Stimulated activated CD4-positive, alpha-beta T cell treated with anti-CD3 and anti-CD28 coated beads, TNF-alpha, amount 100 ng/mL, for 24 hours (primary cell): ENCODE measurements at regions not wholly inside any gene's neighbourhood (a gene's known extent, or its start where the extent isn't known, plus 50 kb on each side); places are given as distances from the start of the nearest gene placed in this dataset.

Experiments used
- DNase-seq, 3 experiments: peaks; one replicate each; pipeline ENCODE4 v3.0.0-alpha.2; 2020; ENCODE audit warnings: low read depth in 3 of 3

DNA sequence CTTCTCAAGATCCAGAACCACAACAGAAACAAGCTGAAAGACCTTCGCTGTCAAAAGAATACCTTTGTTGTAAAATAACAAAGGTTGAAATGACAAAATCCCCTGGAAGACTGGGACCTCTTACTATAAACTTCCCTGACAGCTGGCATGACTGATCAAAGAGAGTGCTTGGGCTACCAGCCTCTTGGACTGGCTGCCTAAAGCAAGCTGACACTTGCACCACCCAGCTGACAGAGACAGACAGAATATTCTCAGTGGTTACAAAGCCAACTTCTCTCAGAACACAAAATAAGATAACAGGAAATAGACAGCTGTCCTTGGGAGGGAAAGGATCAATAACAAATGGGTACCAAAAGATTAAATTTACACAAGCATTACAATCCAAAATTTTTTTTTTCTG, 241.7 kb upstream of the SPOCK3 start:
- DNase-seq, result no peak

DNA sequence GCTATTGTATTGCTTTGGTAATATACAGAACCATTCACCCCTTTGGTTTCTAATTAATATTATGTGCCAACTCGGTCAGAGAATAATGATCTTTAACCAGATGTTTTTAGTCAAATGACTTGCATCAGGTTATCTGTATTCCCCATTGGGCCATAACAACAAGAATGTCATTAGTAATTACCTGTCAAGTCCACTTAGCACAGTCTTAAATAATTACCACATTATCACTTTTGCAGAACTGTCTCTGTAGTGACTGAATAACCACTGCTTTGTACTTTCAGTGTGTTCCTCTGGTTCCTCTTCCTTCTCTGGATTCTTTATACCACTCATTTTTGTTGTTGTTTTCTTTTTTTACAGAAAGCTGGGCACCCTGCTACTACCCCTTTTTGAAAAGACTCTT, 257.7 kb upstream of the SPOCK3 start:
- DNase-seq, result no peak

DNA sequence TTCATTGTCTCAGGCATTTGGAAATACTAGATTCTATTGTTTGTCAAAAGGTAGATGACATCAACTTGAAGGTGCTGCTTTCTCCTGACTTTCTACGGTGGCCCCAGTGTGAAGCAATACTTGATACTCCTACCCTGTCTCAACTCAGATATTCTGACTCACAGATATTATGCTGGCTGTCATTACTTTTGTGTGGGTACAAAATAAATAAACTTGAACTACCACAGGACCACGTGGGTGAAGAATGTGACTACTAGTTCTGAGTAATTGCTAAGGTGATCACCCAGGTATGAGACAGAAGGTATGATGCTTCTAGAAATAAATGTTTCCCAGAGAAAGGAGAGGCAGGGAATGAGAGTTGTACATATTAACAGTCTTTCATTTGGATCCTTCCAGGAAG, 275.3 kb upstream of the SPOCK3 start:
- no peak for DNase-seq

DNA sequence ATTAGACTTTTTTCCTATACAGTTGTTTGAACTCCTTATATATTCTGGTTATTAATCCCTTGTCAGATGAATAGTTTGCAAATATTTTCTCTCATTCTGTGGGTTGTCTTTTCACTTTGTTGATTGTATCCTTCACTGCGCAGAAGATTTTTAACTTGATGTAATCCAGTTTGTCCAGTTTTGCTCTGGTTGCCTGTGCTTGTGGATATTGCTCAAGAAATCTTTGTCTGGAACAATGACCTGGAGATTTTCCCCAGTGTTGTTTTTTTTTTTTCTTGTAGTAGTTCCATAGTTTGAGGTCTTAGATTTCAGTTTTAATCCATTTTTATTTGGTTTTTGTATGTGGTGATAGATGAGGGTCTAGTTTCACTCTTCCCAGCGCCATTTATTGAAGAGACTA, 289.8 kb upstream of the SPOCK3 start:
- no peak for DNase-seq

DNA sequence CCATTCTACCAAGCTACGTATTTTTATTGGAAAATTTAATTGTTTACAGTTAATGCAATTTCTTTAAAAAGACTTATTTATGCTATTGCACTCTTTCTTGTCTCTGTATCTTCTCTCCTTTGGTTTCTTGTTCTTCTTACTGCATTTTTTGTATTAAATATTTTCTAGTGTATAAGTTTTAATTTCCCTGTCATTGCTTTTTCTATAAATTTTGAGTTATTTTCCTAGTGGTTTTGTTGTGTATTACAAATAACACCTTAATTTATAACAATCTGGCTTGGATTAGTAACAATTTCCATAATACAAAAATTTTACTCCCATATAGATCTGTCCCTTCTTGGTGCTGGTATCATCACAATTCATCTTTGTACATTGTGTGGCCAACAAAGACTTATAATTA, 303.5 kb upstream of the SPOCK3 start:
- DNase-seq, result no peak

DNA sequence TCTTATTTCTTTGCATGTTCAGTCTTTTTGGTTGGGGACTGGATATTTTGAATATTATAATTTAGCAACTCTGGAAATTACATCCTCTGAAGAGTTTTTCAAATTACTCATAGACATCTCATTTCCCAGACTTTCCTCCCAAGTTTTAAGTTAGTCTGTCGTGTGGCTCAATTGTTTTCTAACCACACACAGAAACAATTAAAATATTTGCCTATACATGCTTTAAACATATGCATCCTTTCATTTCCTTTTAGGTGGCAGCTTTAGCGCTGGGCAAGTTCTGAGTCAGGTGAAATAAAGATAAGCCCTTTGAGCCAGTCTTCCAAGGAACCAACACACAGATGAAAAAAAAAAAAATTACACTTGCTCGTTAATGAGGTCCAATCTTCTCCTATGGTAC, 307.0 kb upstream of the SPOCK3 start:
- no peak for DNase-seq

DNA sequence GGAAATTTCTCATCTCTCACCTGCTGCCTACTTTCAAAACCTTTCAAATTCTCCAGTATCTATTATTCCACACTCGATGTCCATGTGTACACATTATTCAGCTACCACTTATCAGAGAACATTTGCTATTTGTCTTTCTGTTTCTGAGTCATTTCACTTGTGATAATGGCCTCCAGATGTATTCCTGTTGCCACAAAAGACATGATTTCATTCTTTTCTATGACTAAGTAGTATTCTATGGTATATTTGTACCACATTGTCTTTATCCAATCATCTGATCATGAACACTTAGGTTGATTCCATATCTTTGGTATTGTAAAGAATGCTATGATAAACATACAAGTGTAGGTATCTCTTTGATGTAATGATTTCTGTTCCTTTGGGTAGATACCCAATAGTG, 310.1 kb upstream of the SPOCK3 start:
- no peak for DNase-seq

DNA sequence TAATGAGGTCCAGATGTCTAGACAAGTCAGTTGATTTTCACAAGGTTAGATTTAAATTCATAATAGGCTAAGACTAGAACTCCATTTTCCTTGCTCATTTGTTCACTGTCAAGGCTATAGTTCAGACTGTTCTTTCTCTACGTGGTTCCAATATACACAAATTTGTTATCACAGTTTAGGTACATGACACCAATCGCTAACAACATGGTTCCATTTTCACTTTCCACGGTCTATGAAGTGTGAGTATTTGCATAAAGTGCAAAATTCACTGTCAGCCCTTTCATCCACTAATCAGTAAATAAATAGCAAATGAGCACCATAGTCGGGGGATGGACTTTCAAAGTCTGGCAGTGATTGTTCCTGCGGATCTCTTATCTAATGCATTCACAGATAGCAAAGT, 315.7 kb upstream of the SPOCK3 start:
- DNase-seq, result no peak

DNA sequence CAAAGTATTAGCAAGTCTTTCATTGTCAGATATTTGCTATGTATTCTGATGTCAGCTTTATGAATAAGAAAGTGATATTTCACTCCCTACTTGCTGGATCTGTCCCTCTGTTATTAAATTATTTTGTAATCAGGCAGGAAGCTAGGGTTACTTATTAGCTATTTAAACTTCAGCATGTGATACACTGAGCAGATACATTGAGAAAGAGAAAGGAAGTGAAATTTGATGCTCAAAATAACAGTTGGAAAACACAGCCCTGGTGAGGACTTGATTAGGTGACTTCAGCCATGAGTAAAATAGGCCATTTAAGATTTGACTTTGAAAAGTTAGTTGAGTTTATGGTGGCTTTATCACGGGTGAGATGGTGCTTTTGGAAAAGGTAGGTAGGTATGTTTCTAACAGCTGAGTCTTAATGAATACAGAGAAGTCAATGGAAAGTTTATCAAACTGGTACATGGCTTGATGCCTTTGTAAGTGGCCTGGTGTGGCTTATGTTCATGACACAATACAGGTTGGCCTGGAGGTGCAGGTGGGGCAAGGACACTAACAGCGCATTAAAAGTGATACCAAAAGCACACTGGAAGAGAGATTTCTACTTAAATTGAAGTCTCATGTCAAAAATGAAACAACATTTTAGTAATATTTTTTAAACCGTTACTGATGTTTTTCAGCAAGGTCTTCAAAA, 321.2 kb upstream of the SPOCK3 start:
- no peak for DNase-seq

DNA sequence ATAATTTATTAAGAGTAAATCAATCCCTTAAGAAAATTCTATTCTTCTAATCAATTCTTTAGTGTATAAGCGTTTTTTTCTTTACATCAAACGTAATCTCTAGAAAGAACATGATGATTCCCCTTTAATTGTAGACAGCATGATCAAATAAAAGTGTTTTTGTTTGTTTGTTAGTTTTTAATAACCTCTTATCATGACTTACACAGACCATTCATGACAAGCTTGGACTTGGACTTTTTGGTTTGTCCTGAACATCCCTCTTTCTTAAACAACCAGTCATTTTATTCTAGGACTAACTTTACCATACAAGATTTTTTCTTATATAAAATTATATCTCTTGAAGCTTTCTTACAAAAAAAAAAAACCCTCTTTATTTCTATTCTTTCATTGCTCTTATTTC, 344.6 kb upstream of the SPOCK3 start:
- DNase-seq, result no peak

DNA sequence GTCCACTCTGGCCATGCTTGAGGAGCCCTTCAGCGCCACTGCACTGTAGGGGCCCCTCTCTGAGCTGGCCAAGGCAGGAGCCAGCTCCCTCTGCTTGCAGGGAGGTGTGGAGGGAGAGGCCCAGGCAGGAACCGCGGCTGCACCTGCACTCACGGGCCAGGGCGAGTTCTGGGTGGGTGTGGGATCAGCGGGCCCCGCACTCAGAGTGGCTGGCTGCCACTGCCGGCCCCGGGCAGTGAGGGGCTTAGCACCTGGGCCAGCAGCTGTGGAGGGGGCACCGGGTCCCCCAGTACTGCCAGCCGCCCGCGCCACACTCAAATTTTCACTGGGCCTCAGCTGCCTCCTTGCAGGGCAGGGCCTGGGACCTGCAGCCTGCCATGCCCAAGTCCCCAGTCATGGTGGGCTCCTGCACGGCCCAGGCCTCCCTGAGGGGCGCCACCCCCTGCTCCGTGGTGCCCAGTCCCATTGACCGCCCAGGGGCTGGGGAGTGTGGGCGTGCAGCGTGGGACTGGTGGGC, 347.2 kb upstream of the SPOCK3 start:
- DNase-seq, result no peak

DNA sequence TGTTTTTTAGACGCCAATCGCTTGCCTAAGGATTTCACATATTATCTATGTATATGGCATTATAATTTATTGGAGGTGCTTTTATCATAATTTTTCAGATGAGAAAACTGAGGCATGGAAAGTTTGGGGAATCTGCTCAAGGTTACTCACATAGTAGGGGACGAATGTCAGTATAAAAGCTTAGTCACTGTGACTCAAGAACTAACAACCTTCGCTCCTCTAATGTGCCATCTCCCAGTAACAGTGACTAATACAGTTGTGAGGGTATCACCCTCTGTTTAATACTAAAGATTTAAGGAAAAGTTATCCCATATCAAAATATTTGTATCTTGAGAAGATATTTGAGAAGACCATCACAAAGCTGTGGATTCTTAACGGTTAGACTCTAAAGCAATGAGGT, 353.1 kb upstream of the SPOCK3 start:
- DNase-seq, result no peak

DNA sequence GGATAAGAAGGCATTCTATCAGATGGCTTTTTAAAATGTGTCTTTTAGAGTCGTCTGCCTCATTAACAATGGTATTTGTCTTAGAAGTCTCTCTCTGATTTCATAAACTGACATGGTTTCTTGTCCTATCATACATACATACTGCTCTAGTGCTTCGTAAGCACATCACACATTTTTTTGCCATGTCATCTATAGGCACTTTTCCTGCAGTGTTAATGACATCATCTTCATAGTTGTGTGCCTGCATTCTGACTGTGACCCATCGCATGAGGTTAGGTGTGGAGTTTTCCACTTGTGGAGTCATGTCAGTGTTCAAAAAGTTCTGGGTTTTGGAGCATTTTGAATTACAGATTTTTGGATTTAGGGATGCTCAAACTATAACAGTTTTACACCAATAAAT, 361.6 kb upstream of the SPOCK3 start:
- no peak for DNase-seq

DNA sequence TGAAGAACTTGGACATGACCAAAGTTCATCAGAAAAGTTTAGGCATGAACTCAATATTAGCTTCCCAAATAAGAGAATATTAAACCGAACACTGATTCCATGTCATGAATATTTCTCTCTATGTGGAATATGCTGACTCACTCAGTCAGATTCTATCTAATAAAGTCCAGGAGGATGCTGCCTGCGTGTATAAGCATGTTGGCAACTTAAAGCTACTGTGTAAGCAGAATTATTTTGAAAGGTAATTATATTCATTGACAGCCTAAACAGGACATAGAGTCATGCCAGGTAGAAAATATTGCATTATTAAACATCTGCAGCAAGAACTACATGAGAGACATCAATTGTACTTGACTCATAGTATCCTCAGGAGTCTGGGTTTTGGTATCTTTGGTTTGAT, 367.9 kb upstream of the SPOCK3 start:
- DNase-seq, result no peak

DNA sequence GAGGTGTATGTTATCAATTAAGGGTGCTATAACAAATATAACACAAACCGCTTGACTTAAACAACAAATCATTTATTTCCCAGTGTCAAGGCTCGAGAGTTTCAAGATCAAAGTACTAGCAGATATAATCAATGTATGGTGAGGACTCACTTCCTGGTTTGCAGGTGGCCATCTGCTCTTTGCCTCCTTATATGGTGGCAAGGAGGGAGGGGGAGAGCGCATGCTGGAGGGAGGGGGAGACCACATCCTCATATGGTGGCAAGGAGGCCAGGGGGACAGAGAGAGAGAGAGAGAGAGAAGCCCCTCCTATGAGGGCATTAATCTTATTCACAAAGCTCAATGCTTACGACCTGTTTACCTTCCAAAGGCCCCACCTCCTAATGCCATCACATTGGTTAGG, 372.3 kb upstream of the SPOCK3 start:
- DNase-seq, result no peak

DNA sequence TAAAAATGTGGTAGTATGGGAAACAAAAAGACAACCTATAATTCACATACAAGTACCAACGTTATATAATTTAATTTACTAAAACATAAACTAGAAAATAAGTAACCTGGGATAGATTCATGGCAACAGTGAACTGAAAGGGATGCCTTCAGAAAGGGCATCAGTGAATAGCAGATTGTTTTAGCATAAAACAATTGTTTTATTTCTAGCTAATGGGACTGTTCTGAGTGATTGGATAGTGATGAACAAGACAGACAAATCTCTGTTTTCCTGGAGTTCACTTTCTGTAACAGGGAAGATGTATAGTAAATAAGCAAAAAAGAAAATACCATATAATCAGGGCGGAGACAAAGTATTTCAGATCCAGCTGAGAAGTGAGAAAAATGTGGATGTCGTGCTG, 379.1 kb upstream of the SPOCK3 start:
- DNase-seq, result no peak

DNA sequence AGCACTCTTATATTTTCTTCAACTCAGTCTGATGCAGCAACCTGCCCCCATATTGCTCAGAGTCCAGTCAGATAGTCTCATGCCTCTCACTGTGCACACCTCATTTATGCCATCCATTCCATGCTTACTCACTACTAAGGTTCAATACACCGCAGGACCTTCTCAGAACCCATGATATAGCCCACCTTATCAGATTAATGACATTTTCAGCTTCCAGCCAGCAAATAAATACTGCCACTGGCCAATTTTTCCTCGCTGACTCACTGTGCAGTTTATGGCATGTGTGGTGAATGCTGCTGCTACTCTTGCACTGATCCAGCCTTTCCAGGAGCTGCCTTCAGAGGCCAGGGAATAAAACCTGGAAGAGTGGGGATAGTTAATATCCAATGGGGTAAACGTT, 380.6 kb upstream of the SPOCK3 start:
- no peak for DNase-seq

DNA sequence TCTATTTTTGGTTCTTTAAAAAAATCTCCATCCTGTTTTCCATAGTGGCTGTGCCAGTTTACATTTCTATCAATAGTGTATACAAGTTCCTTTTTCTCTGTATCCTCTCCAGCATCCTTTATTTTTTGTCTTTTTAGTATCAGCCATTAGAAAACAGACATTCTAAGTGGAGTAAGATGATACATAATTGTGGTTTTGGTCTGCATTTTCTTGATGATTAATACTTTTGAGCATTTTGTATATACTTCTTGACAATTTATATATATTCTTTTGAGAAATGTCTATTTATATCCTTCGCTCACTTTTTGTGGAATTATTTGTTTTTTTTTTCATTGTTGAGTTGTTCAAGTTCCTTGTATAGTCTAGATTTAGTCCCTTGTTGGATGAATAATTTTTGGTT, 382.2 kb upstream of the SPOCK3 start:
- DNase-seq, result no peak

DNA sequence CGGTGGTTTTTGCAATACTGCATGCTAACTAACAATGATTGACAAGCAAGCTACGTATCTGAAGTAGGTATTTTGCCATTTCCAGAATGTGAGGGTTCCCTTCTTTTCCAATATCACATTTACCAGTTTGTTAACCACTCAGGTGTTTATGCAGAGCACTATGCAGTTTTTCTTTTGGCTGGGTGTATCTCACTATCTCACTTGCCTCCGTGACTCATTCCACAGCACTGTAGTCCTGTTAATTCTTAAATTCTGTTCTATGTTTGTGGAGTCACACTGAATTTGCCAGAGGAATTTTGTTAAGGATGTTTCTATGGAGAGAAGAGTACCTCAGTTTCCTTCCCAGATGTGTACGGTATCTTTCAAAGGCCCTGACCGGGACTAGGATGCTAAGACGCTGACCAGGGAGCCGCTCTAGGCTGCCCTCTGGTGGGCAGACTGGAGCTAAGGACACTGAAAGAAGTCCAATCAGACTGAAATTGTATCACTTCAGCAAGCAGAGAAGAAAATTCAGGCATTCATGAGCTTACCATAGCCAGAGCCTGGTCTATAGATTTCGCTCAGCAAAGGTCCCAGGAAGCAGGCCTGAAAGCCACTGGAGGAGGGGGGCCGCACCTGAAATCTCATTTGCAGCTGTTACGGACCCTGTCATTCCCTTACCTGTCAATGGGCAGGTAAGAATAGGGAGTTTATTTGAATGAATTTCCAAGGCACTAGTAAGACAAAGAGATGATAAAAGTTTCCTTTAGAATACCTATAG, 388.4 kb upstream of the SPOCK3 start:
- DNase-seq, result peak in 1 of 3 experiments; percentile 34

DNA sequence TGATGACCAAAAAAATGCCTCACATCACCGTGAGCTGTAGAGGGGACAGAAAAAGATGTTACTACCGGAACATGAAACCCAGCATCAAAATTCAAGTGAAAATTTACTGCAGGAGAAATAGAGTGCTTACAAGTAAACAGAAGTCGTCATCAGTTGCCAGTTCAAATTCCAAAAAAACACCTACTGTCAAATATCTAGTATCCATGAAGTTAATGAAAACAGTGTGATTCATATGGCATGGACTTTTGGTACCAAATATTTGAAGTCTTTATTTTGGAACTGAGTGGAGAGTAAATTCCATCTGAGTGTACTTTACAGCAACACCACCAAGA, 388.9 kb upstream of the SPOCK3 start:
- no peak for DNase-seq

DNA sequence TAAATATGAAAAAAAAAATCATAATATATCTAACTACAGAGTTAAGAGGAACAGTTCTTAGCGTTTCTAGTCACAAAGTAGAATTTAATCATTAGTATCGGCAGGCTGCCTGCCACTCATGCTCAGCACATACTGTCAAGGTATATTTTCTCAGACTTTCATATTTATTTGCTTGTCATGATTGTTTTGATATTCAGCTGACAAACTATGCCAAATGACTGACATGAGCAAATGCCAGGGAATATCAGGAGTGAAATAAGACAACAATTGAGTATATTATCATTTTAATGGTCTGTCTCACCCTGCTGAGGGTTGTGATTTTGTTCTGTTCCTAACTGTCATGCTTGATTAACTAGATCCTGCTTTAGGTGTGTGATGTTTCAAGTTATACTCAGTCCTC, 395.0 kb upstream of the SPOCK3 start:
- no peak for DNase-seq

DNA sequence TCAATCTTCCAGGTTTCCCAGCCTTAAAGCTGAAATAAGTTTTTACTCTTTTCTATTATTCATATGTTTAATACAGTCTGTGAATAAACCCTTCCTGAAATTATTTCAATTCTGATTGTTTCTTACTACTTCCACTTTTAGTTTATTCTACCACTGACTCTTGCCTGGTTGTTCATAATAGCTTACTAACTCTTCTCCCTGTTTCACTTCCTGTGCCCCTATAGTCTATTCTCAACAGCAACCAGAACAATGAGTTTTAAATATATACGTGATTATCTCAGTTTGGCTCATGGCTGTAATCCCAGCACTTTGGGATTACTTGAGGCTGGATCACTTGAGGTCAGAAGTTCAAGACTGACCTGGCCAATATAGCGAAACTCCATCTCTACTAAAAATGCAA, 408.0 kb upstream of the SPOCK3 start:
- DNase-seq, result no peak

DNA sequence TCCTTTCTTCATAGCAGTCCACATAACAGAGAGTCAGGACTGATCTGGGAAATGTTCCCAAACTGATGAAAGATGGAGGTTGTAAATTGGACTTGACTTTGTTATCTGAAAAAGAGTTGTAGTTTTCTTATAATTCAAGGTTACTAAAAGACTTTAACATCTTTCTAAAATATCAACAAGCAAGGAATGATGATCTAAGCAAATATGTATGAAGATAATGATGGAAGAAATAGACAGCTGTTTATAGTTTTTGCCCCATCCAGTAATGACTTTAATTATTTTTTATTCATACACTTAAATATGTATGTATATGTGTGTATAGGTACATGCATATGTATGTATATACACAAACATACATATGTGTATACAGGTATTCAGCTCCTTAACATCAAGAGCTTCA, 411.1 kb upstream of the SPOCK3 start:
- no peak for DNase-seq

DNA sequence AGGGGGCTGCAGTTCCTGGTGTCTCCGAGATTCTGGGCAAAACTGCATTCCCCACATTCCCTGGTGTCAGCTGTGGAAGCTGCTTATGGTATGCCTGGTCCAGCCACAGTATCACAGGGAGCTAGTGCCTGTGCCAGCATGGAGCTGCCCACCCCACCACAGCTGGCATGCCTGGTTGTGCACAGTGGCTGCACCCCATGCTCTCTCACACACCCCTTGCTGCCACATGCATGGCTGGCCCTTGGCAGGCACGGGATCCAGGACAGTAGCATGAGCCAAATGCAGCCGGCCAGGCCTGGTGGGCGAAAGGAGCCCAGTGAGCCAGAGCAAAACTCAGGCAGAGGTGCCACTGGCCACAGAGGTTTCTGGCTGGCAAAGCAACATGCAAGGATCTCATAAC, 418.0 kb upstream of the SPOCK3 start:
- DNase-seq, result no peak
